ENCODE measurements at regions not wholly inside any gene's neighbourhood (a gene's known extent, or its start where the extent isn't known, plus 50 kb on each side); places are given as distances from the start of the nearest gene placed in this dataset.

DNA sequence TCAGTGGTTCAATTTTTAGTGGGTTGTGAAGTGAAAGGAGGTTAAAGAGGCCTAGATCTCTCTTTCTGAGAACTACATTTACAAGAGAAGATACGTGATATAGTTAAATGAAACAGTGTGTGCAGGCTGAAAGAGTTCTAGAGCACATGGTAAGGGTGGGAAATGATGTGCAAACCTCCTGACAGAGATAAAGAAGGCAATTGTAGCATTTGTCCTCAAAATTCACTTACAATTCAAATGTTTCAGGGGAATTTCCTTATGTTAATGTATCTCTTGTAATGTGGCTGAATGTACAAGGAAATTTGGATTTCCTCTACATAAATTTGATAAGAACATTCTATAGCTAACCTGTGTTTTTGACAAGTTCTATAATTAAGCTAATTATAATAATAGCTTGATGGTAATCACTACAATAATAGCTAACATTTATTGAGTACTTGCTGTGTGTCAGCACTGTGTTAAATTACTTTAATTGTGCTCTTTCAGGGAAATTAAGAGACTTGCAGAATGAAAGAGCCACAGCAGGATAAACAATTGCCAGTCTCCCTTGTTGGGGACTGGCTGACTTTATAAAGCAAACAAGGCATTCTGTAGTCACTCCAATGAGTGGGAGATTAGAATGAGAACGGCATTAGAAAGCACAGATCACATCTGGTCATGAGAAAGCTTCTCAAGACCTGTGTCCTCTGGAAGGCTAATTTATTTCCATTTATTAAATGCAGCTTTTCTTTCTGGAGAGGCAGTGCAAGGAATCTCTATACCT, 139.7 kb upstream of the TMEM72 start:
- peaks cover 0 to 2% (median 0%) of the 10 kb centered on the region in 8 donors for H3K9me3 Mint-ChIP-seq
- H3K4me1 Mint-ChIP-seq, result no peaks in the 10 kb centered on the region
- no peaks in the 10 kb centered on the region for H3K36me3 Mint-ChIP-seq
- ChIA-PET CTCF (ENCODE audit: partially characterized antibody) (no interaction called here), POLR2A (ENCODE audit: partially characterized antibody) (no interaction called here)
- H3K27me3 ChIP-seq (ENCODE audit: insufficient read depth, low read length), result no peaks in the 10 kb centered on the region
- H3K4me3 Mint-ChIP-seq, result no peak overlapping the region
- H3K27ac Mint-ChIP-seq, result no peak overlapping the region
- no peak overlapping the region for H3K27ac ChIP-seq (ENCODE audit: low read depth, low read length)
- no peaks in the 10 kb centered on the region for H3K4me1 ChIP-seq (ENCODE audit: insufficient read depth, low read length)
- H3K4me3 ChIP-seq (ENCODE audit: low read length in 2 of 2), result no peak overlapping the region
- no peaks in the 10 kb centered on the region for H3K9me3 ChIP-seq (ENCODE audit: control insufficient read depth in 1 of 2, low read length in 2 of 2)
- intact Hi-C loops (cut with micrococcal nuclease), result no loop called here
- no peaks in the 10 kb centered on the region for H3K36me3 ChIP-seq (ENCODE audit: insufficient read depth, low read length)
- no peak for DNase-seq
- peaks cover 0 to 2% of the 10 kb centered on the region in 2 donors for H3K27me3 Mint-ChIP-seq

- ChIA-PET CTCF (ENCODE audit: partially characterized antibody) (no interaction called here), POLR2A (ENCODE audit: partially characterized antibody) (no interaction called here)
- Mint-ChIP-seq H3K27ac (no peak overlapping the region), H3K9me3 (peaks cover 0 to 2% (median 0%) of the 10 kb centered on the region in 8 donors), H3K27me3 (peaks cover 0 to 2% of the 10 kb centered on the region in 2 donors), H3K36me3 (no peaks in the 10 kb centered on the region), H3K4me1 (no peaks in the 10 kb centered on the region), H3K4me3 (no peak overlapping the region)
- H3K9me3 ChIP-seq (ENCODE audit: control insufficient read depth in 1 of 2, low read length in 2 of 2), result no peaks in the 10 kb centered on the region
- no peak overlapping the region for H3K4me3 ChIP-seq (ENCODE audit: low read length in 2 of 2)
- no peak overlapping the region for H3K27ac ChIP-seq (ENCODE audit: low read depth, low read length)
- H3K27me3 ChIP-seq (ENCODE audit: insufficient read depth, low read length), result no peaks in the 10 kb centered on the region
- no peaks in the 10 kb centered on the region for H3K36me3 ChIP-seq (ENCODE audit: insufficient read depth, low read length)
- no peaks in the 10 kb centered on the region for H3K4me1 ChIP-seq (ENCODE audit: insufficient read depth, low read length)
- intact Hi-C loops (cut with micrococcal nuclease), result no loop called here
- DNase-seq, result no peak
These were observed 137.6 kb upstream of the TMEM72 start for GRCh38 chr10:44773565-44773964.

DNA sequence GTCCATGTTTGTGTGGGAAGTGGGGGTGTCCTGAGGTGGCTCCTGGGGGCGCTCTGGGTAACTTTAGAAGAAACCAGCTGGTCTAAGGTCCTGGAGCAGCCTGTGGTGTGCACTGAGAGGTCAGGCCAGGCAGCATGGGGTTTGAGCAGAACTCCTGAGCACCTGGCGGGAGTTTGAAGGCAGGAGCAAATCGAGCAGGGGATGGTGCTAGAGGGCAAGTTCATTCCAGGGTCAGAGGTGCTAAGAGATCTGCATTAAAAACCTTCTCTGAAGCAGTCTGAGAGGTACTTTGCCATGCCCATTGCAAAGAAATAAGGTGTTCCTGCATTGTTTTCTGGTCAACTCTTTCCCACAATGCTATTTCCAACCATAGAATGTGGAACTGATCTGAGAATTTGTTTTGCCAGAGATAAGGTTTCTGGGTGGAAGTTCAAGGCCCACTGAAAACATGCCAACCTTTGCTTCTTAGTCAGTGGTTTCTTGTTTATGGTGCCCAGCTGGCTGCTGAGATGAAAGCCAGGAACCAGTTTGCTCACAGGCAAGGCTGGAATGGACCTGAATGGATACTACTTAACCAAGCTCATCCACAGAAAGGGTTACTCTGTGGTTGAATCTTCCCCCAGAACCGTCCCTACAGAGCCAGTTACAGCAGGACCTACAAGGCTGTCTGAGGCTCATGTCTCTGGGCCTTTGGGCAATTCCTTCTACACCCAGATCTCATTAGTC, 136.3 kb upstream of the TMEM72 start:
- DNase-seq, result no peak
- Histone ChIP-seq H3K36me3 (ENCODE audit: insufficient read depth, low read length) (no peaks in the 10 kb centered on the region), H3K27me3 (ENCODE audit: insufficient read depth, low read length) (no peaks in the 10 kb centered on the region), H3K4me3 (ENCODE audit: low read length in 2 of 2) (no peak overlapping the region), H3K4me1 (ENCODE audit: insufficient read depth, low read length) (no peaks in the 10 kb centered on the region), H3K9me3 (ENCODE audit: control insufficient read depth in 1 of 2, low read length in 2 of 2) (no peaks in the 10 kb centered on the region), H3K27ac (ENCODE audit: low read depth, low read length) (no peak overlapping the region)
- H3K4me1 Mint-ChIP-seq, result no peaks in the 10 kb centered on the region
- peaks cover 0 to 2% (median 0%) of the 10 kb centered on the region in 8 donors for H3K9me3 Mint-ChIP-seq
- CTCF ChIA-PET (ENCODE audit: partially characterized antibody), result no interaction called here
- H3K27me3 Mint-ChIP-seq, result peaks cover under 1 to 2% of the 10 kb centered on the region in 2 donors
- H3K36me3 Mint-ChIP-seq, result no peaks in the 10 kb centered on the region
- POLR2A ChIA-PET (ENCODE audit: partially characterized antibody), result no interaction called here
- no peak overlapping the region for H3K27ac Mint-ChIP-seq
- no peak overlapping the region for H3K4me3 Mint-ChIP-seq
- intact Hi-C loops (cut with micrococcal nuclease), result no loop called here

GRCh38 chr10:44775402-44775741, 135.8 kb upstream of the TMEM72 start:
- POLR2A ChIA-PET (ENCODE audit: partially characterized antibody), result no interaction called here
- Histone ChIP-seq H3K4me3 (ENCODE audit: low read length in 2 of 2) (no peak overlapping the region), H3K27ac (ENCODE audit: low read depth, low read length) (no peak overlapping the region), H3K27me3 (ENCODE audit: insufficient read depth, low read length) (no peaks in the 10 kb centered on the region), H3K4me1 (ENCODE audit: insufficient read depth, low read length) (no peaks in the 10 kb centered on the region), H3K36me3 (ENCODE audit: insufficient read depth, low read length) (no peaks in the 10 kb centered on the region), H3K9me3 (ENCODE audit: control insufficient read depth in 1 of 2, low read length in 2 of 2) (no peaks in the 10 kb centered on the region)
- H3K4me1 Mint-ChIP-seq, result no peaks in the 10 kb centered on the region
- H3K4me3 Mint-ChIP-seq, result no peak overlapping the region
- intact Hi-C loops (cut with micrococcal nuclease), result no loop called here
- no peak overlapping the region for H3K27ac Mint-ChIP-seq
- no peaks in the 10 kb centered on the region for H3K36me3 Mint-ChIP-seq
- CTCF ChIA-PET (ENCODE audit: partially characterized antibody), result no interaction called here
- H3K9me3 Mint-ChIP-seq, result peaks cover 0 to 2% (median 0%) of the 10 kb centered on the region in 8 donors
- no peak for DNase-seq
- H3K27me3 Mint-ChIP-seq, result peaks cover 1 to 2% of the 10 kb centered on the region in 2 donors

DNA sequence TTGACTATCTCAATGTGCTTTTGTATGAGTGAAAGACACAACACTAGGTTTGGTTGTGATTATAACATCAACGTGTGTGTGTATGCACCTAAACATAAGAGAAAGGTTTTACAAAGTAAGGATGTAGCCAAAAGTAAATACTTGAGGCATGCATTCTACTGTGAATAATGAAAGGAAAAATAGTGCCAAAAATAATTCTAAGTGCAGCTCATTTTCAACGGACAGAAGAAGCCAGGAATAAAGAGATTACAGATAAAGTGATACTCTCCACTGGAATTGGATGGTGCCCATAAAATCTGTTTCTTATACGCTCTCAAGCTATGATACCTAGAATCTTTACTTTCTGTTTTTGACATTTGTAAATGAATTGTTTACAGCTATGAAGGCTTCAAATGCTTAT, 135.0 kb upstream of the TMEM72 start:
- Mint-ChIP-seq H3K27me3 (peaks cover 0 to 1% of the 10 kb centered on the region in 2 donors), H3K9me3 (peaks cover 0 to 2% (median 0%) of the 10 kb centered on the region in 8 donors), H3K36me3 (no peaks in the 10 kb centered on the region), H3K4me3 (no peak overlapping the region), H3K4me1 (no peaks in the 10 kb centered on the region), H3K27ac (no peak overlapping the region)
- POLR2A ChIA-PET (ENCODE audit: partially characterized antibody), result no interaction called here
- H3K27ac ChIP-seq (ENCODE audit: low read depth, low read length), result no peak overlapping the region
- no peaks in the 10 kb centered on the region for H3K9me3 ChIP-seq (ENCODE audit: control insufficient read depth in 1 of 2, low read length in 2 of 2)
- CTCF ChIA-PET (ENCODE audit: partially characterized antibody), result no interaction called here
- no peak for DNase-seq
- no peak overlapping the region for H3K4me3 ChIP-seq (ENCODE audit: low read length in 2 of 2)
- H3K27me3 ChIP-seq (ENCODE audit: insufficient read depth, low read length), result no peaks in the 10 kb centered on the region
- H3K4me1 ChIP-seq (ENCODE audit: insufficient read depth, low read length), result no peaks in the 10 kb centered on the region
- no peaks in the 10 kb centered on the region for H3K36me3 ChIP-seq (ENCODE audit: insufficient read depth, low read length)
- intact Hi-C loops (cut with micrococcal nuclease), result no loop called here

DNA sequence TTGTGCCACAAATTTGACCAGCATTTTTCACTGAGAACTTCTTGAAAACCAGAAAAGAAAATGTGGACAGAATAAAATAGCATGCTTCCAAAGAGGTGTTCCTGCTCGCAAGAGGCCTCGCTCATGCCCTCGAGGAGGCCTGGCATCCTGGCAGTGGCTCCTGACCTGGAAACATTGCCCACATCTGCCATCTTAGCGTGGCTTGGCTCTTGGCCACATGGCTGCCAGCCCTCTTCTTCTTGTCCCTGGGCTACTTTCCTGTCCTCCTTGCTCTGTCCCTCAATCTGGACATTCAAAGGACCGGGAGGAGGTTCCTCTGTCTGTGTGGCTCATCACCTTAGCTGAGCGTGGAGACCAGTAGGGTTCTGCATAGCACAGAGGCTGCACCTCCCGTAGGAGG, 131.6 kb upstream of the TMEM72 start:
- Histone ChIP-seq H3K4me1 (ENCODE audit: insufficient read depth, low read length) (no peaks in the 10 kb centered on the region), H3K27ac (ENCODE audit: low read depth, low read length) (no peak overlapping the region), H3K27me3 (ENCODE audit: insufficient read depth, low read length) (no peaks in the 10 kb centered on the region), H3K9me3 (ENCODE audit: control insufficient read depth in 1 of 2, low read length in 2 of 2) (no peaks in the 10 kb centered on the region), H3K36me3 (ENCODE audit: insufficient read depth, low read length) (no peaks in the 10 kb centered on the region), H3K4me3 (ENCODE audit: low read length in 2 of 2) (no peak overlapping the region)
- no peak overlapping the region for H3K27ac Mint-ChIP-seq
- H3K36me3 Mint-ChIP-seq, result no peaks in the 10 kb centered on the region
- POLR2A ChIA-PET (ENCODE audit: partially characterized antibody), result no interaction called here
- no peaks in the 10 kb centered on the region for H3K4me1 Mint-ChIP-seq
- intact Hi-C loops (cut with micrococcal nuclease), result no loop called here
- no peaks in the 10 kb centered on the region for H3K9me3 Mint-ChIP-seq
- H3K27me3 Mint-ChIP-seq, result peaks cover 0 to 1% of the 10 kb centered on the region in 2 donors
- no peak overlapping the region for H3K4me3 Mint-ChIP-seq
- CTCF ChIA-PET (ENCODE audit: partially characterized antibody), result no interaction called here
- DNase-seq, result no peak

- Histone ChIP-seq H3K4me1 (ENCODE audit: insufficient read depth, low read length) (no peaks in the 10 kb centered on the region), H3K4me3 (ENCODE audit: low read length in 2 of 2) (no peak overlapping the region), H3K27me3 (ENCODE audit: insufficient read depth, low read length) (no peaks in the 10 kb centered on the region), H3K27ac (ENCODE audit: low read depth, low read length) (no peak overlapping the region), H3K36me3 (ENCODE audit: insufficient read depth, low read length) (no peaks in the 10 kb centered on the region), H3K9me3 (ENCODE audit: control insufficient read depth in 1 of 2, low read length in 2 of 2) (no peaks in the 10 kb centered on the region)
- ChIA-PET CTCF (ENCODE audit: partially characterized antibody) (no interaction called here), POLR2A (ENCODE audit: partially characterized antibody) (no interaction called here)
- DNase-seq, result no peak
- Mint-ChIP-seq H3K4me1 (no peaks in the 10 kb centered on the region), H3K27ac (no peak overlapping the region), H3K27me3 (peaks cover 0 to 1% of the 10 kb centered on the region in 2 donors), H3K9me3 (no peaks in the 10 kb centered on the region), H3K4me3 (no peak overlapping the region), H3K36me3 (no peaks in the 10 kb centered on the region)
- intact Hi-C loops (cut with micrococcal nuclease), result no loop called here
These were observed 130.7 kb upstream of the TMEM72 start for GRCh38 chr10:44780426-44780825.

Data from CD4-positive, alpha-beta memory T cell (primary cell).